Suprapubic skin (tissue), 4 donors: ENCODE measurements at regions not wholly inside any gene's neighbourhood (a gene's known extent, or its start where the extent isn't known, plus 50 kb on each side); places are given as distances from the start of the nearest gene placed in this dataset.

ENCODE experiments used
- DNase-seq, 2 donors: peaks; one replicate each; pipeline ENCODE4 v3.0.0-alpha.2; 2019; ENCODE audit warnings: low spot score in 2 of 2
- H3K27ac ChIP-seq: fragments of 200-600 bp; sonication (generic); one replicate; pipeline ENCODE4 v1.5.1; 2019
- H3K27me3 ChIP-seq: fragments of 200-600 bp; sonication (generic); one replicate; pipeline ENCODE4 v1.5.1; 2019
- H3K36me3 ChIP-seq: fragments of 200-600 bp; sonication (generic); one replicate; pipeline ENCODE4 v1.5.1; 2019
- H3K4me1 ChIP-seq: fragments of 200-600 bp; sonication (generic); one replicate; pipeline ENCODE4 v1.5.1; 2019
- H3K4me3 ChIP-seq: fragments of 200-600 bp; sonication (generic); one replicate; pipeline ENCODE4 v1.5.1; 2019; ENCODE audit warnings: mild to moderate bottlenecking
- H3K9me3 ChIP-seq: fragments of 200-600 bp; sonication (generic); one replicate; pipeline ENCODE4 v1.5.1; 2019
- CTCF ChIP-seq, 2 donors: fragments of 200-600 bp in 1 of 2; fragments of 450-650 bp in 1 of 2; sonication (generic) in 1 of 2; IDR thresholded peaks; one replicate each; pipeline ENCODE4 v1.5.1; 2016 to 2019; ENCODE audit warnings: antibody characterized with exemption in 2 of 2, mild to moderate bottlenecking in 1 of 2, moderate library complexity in 1 of 2
- EP300 ChIP-seq: sonication (generic); formaldehyde crosslinking; IDR thresholded peaks from one replicate; pipeline ENCODE4 v1.6.1; 2017; ENCODE audit warnings: antibody characterized with exemption
- POLR2A ChIP-seq, 2 donors: fragments of 450-650 bp; IDR thresholded peaks; one replicate each; pipeline ENCODE4 v1.6.1; 2017; ENCODE audit warnings: antibody characterized with exemption in 2 of 2, mild to moderate bottlenecking in 2 of 2, moderate library complexity in 2 of 2
- POLR2AphosphoS5 ChIP-seq, 3 donors: sonication (generic); formaldehyde crosslinking; IDR thresholded peaks; one replicate each; pipeline ENCODE4 v1.6.1; 2017; ENCODE audit warnings: antibody characterized with exemption in 3 of 3
- WGBS: methylation state at CpG from one replicate; pipeline ENCODE4 v1.1.5; 2018; 5-methylcytosine and 5-hydroxymethylcytosine counted together

- peaks cover 21% of the 10 kb centered on the region for H3K27me3 ChIP-seq
- peak in 1 of 2 donors; percentile 85 for DNase-seq
- H3K9me3 ChIP-seq = no peaks in the 10 kb centered on the region
- peak; percentile 66 to 92 for TF ChIP-seq CTCF (IDR thresholded peaks at IDR 0.05)
- TF ChIP-seq EP300 = no peak
- no peak for TF ChIP-seq POLR2AphosphoS5 (IDR thresholded peaks at IDR 0.05)
- TF ChIP-seq POLR2A (IDR thresholded peaks at IDR 0.05) = no peak
- H3K4me1 ChIP-seq = peaks cover 18% of the 10 kb centered on the region
- 32% methylated on average over 32 of the region's 32 CpGs for WGBS
- no peak overlapping the region for H3K27ac ChIP-seq
- no peaks in the 10 kb centered on the region for H3K36me3 ChIP-seq
- no peak overlapping the region for H3K4me3 ChIP-seq
Measured at GRCh38 chr6:169831450-169832246, 80.2 kb downstream of the ERMARD start.
